GM10266 (cell line): ENCODE measurements at regions not wholly inside any gene's neighbourhood (a gene's known extent, or its start where the extent isn't known, plus 50 kb on each side); places are given as distances from the start of the nearest gene placed in this dataset.
"Not testable (repeated sequence)": the region's sequence is repeated elsewhere in the genome, so short reads cannot be mapped to it uniquely, and the experiment has no call there.

Source experiments
- DNase-seq: peaks from one replicate; pipeline ENCODE4 v3.0.0; 2012; ENCODE audit errors: extremely low spot score
- TF ChIP-seq, protein P1 (sequence below): IDR thresholded peaks from 2 replicates; pipeline ENCODE4 v1.5.1; 2012; ENCODE audit warnings: mild to moderate bottlenecking, low read depth; ENCODE audit not compliant: control insufficient read depth, insufficient read depth; ENCODE audit errors: missing control alignments

DNA sequence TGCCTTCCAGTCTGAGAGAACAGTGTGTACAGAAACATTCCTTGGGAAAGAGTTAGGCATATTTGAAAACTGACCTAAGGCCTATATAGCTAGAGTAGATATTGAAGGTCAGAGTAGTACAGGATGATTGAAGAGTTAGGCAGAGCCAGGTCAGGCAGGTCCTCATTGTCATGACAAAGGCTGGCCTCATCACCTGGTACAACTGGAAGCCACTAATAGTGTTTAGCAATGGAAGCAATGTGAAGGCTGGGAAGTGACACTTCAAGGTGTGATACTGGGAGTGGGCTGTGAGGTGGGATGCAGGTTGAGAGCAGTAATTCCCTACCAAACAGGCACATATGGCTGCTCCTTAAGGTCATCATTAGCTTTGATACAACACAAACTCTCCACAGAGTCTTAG is 123.6 kb upstream of the CCNH start:
- no peak for DNase-seq
- TF ChIP-seq, protein P1, sequence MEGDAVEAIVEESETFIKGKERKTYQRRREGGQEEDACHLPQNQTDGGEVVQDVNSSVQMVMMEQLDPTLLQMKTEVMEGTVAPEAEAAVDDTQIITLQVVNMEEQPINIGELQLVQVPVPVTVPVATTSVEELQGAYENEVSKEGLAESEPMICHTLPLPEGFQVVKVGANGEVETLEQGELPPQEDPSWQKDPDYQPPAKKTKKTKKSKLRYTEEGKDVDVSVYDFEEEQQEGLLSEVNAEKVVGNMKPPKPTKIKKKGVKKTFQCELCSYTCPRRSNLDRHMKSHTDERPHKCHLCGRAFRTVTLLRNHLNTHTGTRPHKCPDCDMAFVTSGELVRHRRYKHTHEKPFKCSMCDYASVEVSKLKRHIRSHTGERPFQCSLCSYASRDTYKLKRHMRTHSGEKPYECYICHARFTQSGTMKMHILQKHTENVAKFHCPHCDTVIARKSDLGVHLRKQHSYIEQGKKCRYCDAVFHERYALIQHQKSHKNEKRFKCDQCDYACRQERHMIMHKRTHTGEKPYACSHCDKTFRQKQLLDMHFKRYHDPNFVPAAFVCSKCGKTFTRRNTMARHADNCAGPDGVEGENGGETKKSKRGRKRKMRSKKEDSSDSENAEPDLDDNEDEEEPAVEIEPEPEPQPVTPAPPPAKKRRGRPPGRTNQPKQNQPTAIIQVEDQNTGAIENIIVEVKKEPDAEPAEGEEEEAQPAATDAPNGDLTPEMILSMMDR, result no peak

- TF ChIP-seq, protein P1, result no peak
- DNase-seq, result no peak
These were observed 123.0 kb upstream of the CCNH start for GRCh38 chr5:87535706-87536105.

GRCh38 chr5:87529486-87530076 is 116.9 kb upstream of the CCNH start:
- TF ChIP-seq, protein P1, result no peak
- DNase-seq, result no peak

DNA sequence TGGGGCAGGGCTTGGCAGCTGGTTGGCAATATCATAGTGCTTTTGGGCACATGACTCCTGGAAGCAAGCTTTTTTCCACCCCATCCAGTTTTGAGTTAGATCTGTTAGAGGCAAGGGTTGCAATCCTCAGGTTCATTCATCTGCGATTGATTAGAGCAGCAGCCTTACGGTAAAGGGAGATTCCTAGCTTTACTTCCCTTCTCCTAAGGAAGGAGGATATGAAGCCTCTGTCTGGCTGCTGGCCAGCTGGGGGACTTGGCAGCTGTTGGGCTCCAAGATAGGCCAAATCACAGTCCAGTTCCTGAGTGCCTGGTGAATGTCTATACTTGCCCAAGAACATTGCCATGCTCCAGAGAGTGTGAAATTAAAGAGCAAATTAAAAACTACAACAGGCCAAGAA is 113.4 kb upstream of the CCNH start:
- TF ChIP-seq, protein P1, result no peak
- DNase-seq, result no peak

DNA sequence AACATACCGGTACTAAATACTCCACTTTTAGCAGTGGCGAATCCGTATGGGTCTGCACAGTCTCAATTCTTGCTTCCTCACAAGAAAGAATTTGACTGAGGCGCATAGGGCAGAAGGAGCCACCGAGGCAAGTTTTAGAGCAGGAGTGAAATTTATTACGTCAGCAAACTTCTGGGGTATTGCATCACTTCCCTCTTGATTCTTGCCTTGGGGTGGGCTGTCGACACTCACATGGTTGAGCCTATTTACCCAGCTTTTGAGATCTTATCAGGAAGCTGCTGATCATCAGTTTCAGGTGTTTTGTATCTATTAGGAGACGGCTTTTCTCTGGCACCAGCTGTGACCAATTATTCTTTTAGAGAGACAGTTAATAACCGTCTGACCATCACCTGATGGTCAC is 111.5 kb upstream of the CCNH start:
- TF ChIP-seq, protein P1, result no peak
- DNase-seq, result no peak

- not testable (repeated sequence) for DNase-seq
These were observed 99.0 kb upstream of the CCNH start for GRCh38 chr5:87511778-87512177.

DNA sequence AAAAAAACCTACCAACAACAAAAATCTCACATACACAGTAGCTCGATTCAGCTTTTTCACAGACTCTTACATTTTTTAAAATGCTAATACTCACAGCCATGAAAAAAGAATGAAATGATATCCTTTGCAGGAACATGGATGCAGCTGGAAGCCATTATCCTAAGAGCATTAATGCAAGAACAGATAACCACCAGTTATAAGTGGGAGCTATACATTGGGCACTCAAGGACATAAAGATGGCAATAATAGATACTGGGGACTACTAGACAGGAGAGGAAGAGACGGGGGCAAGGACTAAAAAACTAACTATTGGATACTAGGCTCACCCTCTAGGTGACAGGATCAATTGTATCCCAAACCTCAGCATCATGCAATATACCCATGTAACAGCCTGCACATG is 90.3 kb upstream of the CCNH start:
- DNase-seq, result no peak
- TF ChIP-seq, protein P1, result no peak
